GM11168 (cell line): ENCODE measurements at regions not wholly inside any gene's neighbourhood (a gene's known extent, or its start where the extent isn't known, plus 50 kb on each side); places are given as distances from the start of the nearest gene placed in this dataset.
"Not testable (repeated sequence)": the region's sequence is repeated elsewhere in the genome, so short reads cannot be mapped to it uniquely, and the experiment has no call there.

Source experiments
- in situ Hi-C: fragments of 300-500 bp; cut with MboI; formaldehyde crosslinking; loops from one replicate; pipeline ENCODE4 v1.12.0; 2022; ENCODE audit warnings: low sequenced_read_pairs; ENCODE audit not compliant: unreplicated experiment

DNA sequence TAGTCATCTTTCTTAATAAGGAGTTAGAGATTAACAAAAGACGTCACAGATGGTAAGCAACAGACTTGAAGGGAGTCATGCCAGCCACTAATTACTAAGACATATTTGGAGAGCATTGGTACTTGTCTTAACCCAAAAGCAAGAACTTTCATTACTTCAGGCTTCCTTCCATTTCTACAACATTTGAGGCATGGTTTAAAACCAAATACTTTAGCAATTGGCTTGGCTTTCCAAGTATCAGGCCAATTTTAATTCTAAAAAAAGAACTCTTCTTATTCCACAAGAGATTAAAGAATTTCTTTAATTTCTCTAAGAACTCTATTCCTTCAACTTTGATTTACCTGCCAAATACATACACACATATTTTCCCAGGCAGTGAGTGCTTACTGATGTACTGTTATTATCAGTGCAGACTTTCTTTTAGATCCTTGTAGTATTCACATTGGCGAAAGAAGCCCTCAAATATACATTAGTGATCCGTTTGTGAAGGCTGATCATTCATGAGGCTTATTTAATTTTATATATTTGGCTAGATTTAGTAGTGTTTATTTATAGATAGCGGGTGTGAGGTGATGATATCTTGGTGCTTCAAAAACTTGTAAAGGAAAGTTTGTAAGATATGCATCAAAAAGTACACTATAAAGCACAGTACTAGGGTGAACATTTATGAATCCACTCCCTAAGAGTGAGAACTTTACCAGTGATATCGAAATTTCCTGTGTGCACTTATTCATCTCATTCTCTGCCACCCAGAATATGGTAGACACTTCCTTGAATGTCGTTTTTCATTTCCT is 229.2 kb downstream of the MFSD1 start:
- in situ Hi-C loops, result no loop called here

DNA sequence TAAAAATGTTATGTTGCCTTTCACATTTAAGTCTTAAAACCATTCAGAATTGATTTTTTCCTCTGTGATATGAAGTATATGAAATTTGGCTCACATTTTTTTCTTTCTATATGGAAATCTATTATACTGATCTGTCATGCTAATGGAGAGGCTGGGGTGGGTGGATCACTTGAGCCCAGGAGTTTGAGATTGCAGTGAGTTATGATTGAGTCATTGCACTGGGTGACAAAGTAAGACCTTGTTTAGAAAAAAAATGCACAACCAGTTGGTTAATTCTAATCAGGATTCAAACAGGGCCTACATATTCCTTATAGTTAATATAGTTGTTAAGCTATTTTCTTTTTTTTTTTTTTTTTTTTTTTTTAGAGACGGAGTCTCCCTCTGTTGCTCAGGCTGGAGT is 230.5 kb downstream of the MFSD1 start:
- in situ Hi-C loops, result no loop called here

DNA sequence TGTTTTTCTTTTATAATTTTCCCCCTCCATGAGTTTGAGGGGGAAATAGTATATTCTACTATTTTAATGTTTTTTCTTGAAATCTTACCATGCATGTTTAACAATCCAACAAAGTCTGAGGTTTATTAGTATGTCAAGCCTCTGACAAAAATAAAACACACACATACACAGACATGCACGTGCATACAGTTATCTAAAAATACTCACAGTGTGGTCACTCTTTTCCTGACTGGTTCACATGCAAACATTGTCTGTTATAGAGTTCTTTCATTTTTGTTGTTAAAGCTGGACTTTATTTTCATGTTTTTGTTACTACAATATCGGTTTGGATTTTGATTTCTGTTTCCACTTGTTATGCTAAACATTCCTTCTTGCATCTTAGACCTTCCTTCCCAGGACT is 236.6 kb downstream of the MFSD1 start:
- in situ Hi-C loops, result no loop called here

DNA sequence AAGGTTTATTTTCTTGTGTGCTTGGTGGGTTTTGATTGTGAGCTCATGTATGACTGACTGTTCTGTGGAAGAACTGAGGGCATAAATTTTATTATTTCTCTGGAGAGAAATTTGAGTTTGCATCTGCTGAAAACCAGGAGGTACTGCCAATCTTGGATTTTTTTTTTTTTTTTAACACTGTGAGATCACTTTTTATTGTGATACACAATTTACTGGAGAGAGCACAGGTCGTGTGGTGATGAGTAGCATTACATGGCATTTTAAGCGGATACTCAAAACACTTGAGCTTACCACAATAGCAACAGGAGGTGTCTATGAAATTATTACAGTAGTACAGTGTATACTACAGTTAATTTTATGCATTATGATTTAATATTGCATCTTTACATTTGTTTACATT is 237.4 kb downstream of the MFSD1 start:
- in situ Hi-C loops, result no loop called here

DNA sequence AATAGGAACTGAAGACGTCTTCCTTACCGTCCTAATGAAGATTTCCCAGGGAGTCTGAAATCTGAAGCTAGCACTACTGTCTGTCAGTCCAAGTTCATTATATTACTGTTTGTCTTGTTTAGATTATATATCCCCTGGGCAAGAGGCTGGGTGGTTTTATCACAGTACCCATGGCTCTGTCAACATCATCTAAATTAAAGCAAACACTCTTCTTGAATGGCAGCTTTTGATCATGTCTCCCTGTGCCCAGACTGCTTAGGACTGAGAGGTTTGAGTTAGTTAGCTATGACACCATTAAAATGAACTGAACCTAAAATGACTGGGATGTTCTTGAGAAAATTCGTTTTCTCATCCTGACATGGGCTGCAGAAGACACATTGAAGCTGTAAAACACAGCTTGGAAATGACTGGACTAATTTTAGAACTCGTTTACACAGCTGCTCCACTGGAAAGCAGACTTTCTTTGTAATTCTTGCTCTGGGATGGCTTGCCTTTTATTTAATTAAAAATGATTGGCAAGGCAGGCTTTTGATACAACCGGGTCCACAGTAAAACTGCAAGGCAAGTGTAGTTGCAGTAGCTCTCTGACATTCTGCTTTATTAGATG is 243.5 kb downstream of the MFSD1 start:
- in situ Hi-C loops, result no loop called here

DNA sequence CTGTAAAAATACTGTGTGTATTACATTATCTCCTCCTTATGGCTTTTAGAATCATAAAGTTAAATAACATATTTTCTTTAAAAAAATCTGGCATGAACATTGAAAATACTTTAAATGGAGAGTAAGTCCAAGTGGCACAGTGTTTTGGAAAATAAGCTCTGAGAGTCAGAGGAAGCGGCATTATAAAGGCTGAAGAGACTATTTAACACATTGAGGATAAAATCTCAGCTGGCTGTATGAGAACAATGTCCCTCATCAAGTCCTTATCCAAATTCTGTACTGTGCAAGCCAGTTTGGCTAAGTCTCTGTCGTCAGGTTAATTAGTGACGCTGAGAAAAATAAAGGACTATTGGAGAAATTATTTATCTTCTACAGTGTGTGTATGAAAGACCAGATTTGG is 245.5 kb downstream of the MFSD1 start:
- in situ Hi-C loops, result no loop called here

DNA sequence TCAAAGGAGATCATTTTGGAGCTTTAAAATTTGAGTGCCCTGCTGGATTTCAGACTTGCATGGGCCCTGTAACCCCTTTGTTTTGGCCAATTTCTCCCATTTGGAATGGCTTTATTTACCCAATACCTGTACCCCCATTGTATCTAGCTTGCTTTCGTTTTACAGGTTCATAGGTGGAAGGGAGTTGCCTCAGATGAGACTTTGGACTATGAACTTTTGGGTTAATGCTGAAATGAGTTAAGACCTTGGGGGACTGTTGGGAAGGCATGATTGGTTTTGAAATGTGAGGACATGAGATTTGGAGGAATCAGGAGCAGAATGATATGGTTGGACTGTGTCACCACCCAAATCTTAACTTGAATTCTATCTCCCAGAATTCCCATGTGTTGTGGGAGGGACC is 250.6 kb downstream of the MFSD1 start:
- in situ Hi-C loops, result not testable (repeated sequence)

DNA sequence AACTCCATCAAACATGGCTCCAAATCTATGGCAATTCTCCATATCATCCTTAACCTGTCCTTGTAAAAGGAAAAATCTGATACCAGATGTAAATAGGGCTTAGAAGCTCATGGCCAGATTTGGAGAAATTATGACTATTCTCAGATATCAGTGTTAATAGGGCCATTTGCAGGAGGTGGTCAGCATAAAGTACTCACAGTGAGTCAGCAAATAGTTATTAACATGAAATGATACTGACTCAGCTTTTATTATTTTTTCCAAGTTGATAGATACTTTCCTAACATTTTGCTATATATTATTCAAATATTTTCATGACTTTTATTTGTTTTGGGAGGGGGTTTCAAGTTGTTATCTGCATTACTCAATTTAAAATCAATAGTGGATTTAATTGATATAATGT is 255.8 kb downstream of the MFSD1 start:
- in situ Hi-C loops, result no loop called here

DNA sequence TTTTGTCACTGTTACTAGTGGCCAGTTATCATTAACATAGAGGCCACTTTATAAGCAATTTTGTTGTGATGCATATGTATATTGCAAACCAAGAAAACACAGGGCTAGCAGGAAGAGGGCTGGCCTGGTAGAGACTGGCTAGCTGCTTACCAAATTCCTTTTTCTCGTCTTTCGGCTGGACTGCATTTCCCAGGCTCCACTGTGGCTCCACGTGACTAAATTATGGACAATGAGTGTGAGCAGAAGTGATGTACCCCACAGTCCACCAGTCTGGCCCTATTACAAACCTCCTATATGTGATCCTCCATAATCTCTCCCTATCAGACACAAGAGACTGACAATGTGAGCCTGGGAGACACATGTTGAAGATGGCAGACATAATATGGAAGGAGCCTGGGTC is 257.0 kb downstream of the MFSD1 start:
- in situ Hi-C loops, result no loop called here

DNA sequence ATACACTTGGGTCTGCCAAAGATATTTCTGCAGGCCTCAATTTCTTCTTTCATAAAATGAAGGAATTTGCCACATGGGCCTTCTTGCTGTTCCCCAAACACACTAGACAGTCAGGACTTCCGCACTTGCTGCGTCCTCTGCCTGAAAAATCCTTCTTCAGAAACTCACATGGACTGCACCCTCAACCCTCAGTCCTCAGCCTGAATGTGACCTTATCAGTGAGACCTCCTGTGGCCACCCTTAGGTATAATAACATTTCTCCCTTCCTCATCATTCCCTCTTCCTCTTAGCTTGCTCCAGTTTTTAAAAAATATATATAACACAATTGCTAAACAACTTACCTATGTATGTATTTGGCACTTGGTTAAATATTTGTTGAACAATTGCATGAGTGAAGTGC is 257.5 kb downstream of the MFSD1 start:
- in situ Hi-C loops, result no loop called here

DNA sequence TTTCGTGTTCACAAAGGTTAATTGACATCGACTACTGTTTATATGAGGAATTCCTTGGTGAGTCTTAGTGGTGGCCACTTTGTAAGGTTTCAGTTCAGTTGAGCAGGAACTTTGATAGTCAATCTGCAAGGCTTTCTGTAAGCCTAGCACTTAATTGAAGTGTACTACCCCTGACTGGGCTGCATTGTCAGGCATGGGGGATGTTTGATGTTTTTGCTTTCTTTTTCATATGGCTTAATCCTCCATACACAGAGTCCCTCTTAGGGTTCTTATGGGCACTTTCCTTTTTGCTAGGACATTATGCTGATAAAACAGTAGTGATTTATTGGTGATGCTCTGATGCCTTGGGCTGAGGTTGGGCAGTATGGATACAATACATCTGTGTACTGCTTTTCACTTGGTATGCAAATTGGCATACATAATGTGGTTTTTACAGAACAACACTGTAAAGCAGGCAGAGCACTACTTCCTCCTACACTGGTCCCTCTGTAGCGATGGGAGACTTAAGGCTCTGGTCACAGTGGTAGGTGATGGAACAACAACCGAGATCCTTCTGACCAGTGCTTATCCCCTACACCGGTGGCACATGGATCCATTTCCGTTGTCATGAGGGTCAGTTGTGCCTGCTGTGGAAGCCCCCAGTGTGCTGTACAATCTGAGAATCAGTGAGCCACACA is 261.0 kb downstream of the MFSD1 start:
- in situ Hi-C loops, result no loop called here

DNA sequence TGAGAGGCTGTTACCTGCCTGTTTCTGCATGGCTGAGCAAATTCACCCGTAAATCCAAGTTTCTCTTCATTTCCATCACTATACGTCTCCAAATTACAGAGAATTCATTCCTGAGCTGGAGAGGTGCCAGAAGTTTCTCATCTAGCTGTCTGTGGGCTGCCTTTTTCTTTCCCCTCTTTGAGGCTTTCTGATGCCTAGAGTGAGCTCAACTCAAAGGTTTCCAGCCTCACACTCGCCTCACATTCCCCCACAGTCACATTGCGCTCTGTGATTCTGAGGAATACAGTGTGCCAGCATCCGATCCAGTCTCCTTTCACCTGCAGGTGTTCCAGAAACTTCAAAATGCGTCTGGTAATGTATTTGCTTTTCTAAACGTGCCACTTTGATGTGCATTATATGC is 267.2 kb downstream of the MFSD1 start, which contains the start of gene IQCJ:
TSS of gene IQCJ (plus strand) at position 229 of the 400 bp plus-strand sequence.
- in situ Hi-C loops, result no loop called here

DNA sequence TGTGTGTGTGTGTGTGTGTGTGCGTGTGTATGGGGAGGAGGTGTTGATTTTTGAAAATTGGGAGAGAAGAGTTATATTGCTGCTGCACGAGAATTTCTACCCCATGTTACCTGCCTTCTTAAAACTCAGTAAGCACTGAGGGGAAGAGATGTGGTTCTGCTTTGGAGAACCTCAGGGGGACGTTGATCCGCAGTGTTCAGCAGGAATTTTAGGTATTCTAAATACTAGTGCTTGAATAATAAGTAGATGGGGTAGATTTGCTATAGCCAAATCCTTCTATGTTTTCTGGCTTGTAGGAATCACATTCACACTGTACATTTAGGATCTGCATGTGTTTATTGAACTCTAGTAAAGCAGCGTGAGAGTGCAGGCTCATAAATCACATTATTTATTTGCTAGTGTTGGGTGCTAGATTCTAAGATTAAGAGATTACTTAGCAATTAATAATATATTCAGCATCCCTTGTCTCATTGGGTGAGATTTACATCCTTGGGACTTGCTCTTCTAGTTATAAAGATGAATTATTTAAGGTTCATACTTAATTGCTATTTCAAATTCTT is 268.1 kb downstream of the MFSD1 start:
- in situ Hi-C loops, result no loop called here

DNA sequence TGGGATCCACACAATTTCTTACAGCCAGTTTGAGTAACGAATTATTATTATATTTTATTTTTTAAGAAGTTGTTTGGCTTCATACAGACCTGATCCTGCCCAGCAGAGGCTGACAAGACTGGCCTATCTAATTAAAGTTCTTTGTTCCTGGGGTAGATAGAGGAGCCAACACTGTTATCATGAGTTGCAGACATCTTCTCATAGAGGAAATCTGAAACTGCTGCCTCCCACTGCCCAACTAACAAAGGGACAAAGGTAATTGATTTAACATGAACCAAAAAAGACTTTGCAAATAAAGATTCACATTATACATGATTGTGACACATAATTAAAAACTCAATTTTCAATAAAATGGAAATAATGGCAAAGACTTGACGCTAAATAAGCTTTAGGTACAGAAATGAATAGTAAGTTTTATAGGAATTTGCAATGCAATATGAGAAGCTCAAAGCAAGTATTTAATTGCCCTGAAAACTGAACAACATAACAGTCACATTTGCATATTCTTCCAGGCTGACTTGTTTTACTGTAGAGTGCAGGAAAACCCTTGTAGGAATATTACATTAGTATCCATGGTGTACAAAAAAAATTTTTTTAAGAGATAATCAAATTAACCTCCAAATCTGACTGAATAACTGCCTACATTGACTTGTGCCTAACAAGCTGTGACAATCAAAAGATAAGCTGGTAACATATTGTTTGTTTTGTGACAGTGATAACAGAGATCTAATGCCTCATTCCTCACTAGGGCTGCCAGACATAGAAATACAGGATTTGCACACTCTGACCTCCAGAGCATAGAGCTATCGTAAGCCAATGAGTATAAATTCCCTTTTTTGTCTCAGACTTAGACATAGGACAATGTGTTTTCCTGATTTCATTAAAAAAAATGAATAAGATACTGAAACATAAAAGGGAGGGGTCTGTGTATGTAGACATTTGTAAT is 273.2 kb downstream of the MFSD1 start:
- in situ Hi-C loops, result no loop called here

DNA sequence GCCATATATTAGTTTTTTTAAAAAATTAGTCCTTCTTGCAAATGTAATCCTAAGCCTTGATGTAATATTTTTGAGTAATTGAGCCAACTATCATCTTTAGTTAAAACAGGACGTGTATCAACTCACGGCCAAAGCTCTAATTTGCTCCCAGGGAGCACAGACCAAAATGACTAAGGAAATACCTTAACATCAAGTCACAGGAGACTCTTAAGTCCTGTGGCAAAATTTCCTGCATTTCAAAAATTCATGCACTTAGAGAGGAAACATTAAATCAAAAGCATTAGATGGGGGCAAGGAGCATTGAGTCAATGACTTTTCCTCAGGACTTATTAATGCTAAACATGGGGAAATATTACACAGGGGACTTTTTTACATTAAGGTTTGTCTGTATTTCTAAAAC is 276.0 kb downstream of the MFSD1 start:
- in situ Hi-C loops, result no loop called here

DNA sequence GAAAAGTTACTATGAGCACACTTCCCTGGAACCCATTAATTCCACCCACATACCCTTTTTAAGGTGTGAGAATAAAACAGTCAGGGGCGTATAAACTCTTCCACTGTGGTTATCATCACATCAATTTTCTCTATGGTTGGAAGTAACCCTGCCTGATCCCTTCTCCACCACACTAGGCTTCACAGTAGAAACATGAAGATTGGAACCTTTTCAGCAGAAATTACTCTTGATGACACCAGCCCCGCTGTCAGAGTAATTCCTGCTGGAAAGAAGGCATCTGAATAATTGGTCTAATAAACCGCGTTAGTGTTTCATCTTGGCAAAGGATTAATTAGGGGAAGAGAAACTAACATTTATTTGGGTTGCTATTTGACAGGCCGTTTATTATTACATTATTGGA is 278.4 kb downstream of the MFSD1 start:
- in situ Hi-C loops, result no loop called here

DNA sequence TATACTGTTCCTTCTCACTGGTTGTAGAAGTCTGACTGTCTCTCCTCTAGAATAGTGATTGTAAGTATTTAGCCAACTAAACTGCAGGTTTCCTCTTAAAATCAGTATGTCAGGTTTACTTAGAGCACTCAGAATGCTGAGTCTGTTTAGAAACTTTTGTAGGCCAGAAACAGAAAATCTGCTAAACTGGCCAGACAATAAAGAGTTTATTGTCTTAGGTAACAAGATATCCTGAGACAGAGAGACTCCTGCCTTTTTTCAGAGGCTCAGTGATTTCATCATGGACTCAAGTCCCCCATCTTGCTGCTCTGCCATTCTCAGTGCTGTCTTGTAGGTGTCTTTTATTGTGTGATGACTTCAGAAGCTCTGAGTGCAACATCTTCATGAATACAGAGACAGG is 279.0 kb downstream of the MFSD1 start:
- in situ Hi-C loops, result no loop called here

DNA sequence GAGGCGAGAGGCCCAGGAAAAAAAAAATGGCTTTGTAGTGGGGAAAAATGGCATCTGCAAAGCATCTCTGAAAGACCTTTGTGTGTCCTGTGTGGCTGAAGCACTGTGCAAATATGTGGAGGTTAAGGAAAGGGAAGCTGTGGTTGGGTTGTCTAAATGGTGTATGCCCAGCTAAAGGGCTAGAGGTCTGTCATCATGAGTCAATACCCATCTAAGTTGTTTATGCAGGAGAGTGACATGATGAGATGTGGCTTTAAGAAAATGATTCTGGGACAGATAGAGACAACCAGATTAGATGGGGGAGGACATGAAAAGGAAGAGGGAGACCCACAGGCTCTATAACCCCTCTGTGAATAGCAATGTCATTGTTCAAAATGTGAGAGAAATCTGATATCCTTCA is 280.7 kb downstream of the MFSD1 start:
- in situ Hi-C loops, result no loop called here

DNA sequence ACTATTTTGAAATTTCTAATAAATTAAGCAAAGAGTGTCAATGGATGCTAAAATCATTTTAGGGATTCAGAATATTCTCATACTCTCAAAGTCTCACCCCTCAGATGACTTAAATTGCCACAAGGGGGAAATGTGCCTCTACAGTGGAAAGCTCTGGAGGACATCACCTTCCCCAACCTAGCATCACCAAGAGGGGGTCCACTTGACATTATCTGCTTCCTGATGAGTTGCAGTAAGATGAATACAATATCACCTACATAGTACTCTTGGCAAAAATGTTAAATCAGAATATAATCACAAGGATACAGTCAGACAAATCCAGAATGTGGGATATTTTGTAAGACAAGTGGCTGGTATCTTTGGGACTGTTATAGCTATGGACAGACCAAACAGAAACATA is 290.1 kb downstream of the MFSD1 start:
- in situ Hi-C loops, result no loop called here

DNA sequence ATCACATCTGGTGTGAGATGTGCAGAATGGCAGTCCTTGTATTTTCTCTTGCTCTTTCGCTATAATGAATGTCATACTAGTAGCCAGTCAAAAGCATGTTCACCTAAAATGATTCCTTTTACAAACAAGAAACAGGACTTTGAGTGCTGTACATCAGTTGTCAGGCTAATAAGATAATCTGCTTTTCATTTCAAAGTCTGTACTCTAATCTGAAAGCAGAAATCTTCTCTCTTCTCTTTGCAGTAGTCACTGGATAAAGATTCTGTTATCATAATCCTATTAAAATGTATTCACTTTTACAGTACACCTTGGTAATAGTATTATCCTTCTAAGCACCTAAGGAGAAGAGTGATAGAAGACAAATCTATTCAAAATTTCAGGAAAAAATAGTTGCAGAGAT is 300.1 kb downstream of the MFSD1 start:
- in situ Hi-C loops, result no loop called here
